Coronary artery (tissue), 2 donors: ENCODE measurements at regions not wholly inside any gene's neighbourhood (a gene's known extent, or its start where the extent isn't known, plus 50 kb on each side); places are given as distances from the start of the nearest gene placed in this dataset.

ENCODE experiments used
- DNase-seq: peaks from one replicate; pipeline ENCODE4 v3.0.0-alpha.2; 2017; ENCODE audit warnings: low spot score
- H3K27ac ChIP-seq, 2 donors: fragments of 200-600 bp; sonication (generic); one replicate each; pipeline ENCODE4 v1.5.1; 2016 to 2019
- H3K4me3 ChIP-seq: fragments of 200-600 bp; sonication (generic); 2 replicates; pipeline ENCODE4 v1.5.1; 2016; ENCODE audit warnings: mild to moderate bottlenecking, moderate library complexity
- CTCF ChIP-seq: fragments of 200-600 bp; sonication (generic); IDR thresholded peaks from one replicate; pipeline ENCODE4 v1.5.1; 2019; ENCODE audit warnings: antibody characterized with exemption

- no peak for DNase-seq
- no peak overlapping the region for H3K4me3 ChIP-seq
- TF ChIP-seq CTCF, result no peak
- no peak overlapping the region for H3K27ac ChIP-seq
Observed at GRCh38 chr17:77781536-77781935, 177.0 kb upstream of the TNRC6C start.

- Histone ChIP-seq H3K4me3 (no peak overlapping the region), H3K27ac (no peak overlapping the region)
- DNase-seq, result no peak
- TF ChIP-seq CTCF, result no peak
Observed at GRCh38 chr17:77782201-77782600, 176.3 kb upstream of the TNRC6C start.

- TF ChIP-seq CTCF, result no peak
- H3K27ac ChIP-seq, result no peak overlapping the region
- H3K4me3 ChIP-seq, result no peak overlapping the region
- no peak for DNase-seq
Observed at GRCh38 chr17:77782611-77783010, 175.9 kb upstream of the TNRC6C start.

- Histone ChIP-seq H3K27ac (no peak overlapping the region), H3K4me3 (no peak overlapping the region)
- DNase-seq, result no peak
- no peak for TF ChIP-seq CTCF
Observed at GRCh38 chr17:77783991-77784820, 174.3 kb upstream of the TNRC6C start.

GRCh38 chr17:77785312-77785905, 173.1 kb upstream of the TNRC6C start:
- DNase-seq, result no peak
- H3K4me3 ChIP-seq, result no peak overlapping the region
- TF ChIP-seq CTCF, result no peak
- no peak overlapping the region for H3K27ac ChIP-seq

GRCh38 chr17:77786090-77786489, 172.4 kb upstream of the TNRC6C start:
- no peak overlapping the region for H3K27ac ChIP-seq
- no peak overlapping the region for H3K4me3 ChIP-seq
- TF ChIP-seq CTCF, result no peak
- no peak for DNase-seq
